ENCODE measurements at regions not wholly inside any gene's neighbourhood (a gene's known extent, or its start where the extent isn't known, plus 50 kb on each side); places are given as distances from the start of the nearest gene placed in this dataset.
"Not testable (repeated sequence)": the region's sequence is repeated elsewhere in the genome, so short reads cannot be mapped to it uniquely, and the experiment has no call there.

DNA sequence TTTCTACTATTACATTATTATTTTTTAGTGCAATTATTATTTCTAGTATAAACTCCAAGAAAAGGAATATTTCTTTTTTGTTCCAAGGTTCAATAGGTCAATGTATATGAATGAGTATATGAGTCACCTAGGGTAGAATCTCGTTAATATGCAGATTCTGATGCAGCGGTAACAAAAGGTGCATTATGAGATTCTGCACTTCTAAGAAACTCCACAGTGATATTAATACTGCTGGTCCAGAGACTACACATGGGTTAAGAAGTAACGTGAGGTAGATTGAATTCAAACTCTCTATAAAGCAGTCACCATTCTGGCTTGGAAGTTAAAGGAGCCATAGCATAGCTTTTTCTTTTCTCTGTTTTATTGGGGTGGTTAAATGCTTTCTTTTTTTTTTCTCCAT is 596.2 kb upstream of the TBL1XR1 start:
- no peak for TF ChIP-seq ZFX (IDR thresholded peaks at IDR 0.05)
- TF ChIP-seq, protein P1, sequence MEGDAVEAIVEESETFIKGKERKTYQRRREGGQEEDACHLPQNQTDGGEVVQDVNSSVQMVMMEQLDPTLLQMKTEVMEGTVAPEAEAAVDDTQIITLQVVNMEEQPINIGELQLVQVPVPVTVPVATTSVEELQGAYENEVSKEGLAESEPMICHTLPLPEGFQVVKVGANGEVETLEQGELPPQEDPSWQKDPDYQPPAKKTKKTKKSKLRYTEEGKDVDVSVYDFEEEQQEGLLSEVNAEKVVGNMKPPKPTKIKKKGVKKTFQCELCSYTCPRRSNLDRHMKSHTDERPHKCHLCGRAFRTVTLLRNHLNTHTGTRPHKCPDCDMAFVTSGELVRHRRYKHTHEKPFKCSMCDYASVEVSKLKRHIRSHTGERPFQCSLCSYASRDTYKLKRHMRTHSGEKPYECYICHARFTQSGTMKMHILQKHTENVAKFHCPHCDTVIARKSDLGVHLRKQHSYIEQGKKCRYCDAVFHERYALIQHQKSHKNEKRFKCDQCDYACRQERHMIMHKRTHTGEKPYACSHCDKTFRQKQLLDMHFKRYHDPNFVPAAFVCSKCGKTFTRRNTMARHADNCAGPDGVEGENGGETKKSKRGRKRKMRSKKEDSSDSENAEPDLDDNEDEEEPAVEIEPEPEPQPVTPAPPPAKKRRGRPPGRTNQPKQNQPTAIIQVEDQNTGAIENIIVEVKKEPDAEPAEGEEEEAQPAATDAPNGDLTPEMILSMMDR (conservative IDR thresholded peaks at IDR 0.05), result no peak
- H3K27ac ChIP-seq, result no peak overlapping the region

DNA sequence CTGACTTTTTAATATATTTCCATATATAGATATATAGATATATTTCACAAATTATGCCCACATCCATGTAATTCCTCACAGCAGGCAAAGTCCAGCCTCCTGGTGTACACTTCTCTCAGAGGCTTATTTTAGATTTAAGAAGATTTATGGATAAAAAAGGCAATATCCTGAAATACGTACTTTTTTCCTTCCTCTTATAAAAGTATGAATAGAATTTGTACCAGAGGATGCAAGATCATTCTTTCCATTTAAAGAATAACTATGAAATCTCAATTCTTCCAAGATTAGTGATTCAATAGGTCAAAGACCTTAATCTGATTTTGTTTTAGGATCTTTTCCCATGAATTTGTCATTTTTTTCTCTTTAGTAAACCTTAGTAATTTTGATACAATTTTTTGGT is 597.9 kb upstream of the TBL1XR1 start:
- no peak overlapping the region for H3K27ac ChIP-seq
- no peak for TF ChIP-seq ZFX (IDR thresholded peaks at IDR 0.05)
- TF ChIP-seq, protein P1 (conservative IDR thresholded peaks at IDR 0.05), result no peak

GRCh38 chr3:177795859-177796258 is 598.6 kb upstream of the TBL1XR1 start:
- no peak overlapping the region for H3K27ac ChIP-seq
- TF ChIP-seq ZFX (IDR thresholded peaks at IDR 0.05), result no peak
- TF ChIP-seq, protein P1 (conservative IDR thresholded peaks at IDR 0.05), result no peak

DNA sequence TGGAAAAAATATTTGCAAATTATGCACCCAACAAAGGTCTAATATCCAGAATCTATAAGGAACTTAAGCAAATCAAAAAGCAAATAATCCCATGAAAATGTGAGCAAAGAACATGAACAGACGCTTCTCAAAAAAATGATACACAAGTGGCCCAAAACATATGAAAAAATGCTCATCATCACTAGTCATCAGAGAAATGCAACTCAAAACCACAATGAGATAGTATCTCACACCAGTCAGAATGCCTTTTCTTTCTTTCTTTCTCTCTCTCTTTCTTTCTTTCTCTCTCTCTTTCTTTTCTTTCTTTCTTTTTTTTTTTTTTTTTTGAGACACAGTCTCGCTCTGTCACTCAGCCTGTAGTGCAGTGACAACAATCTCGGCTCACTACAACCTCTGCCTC is 602.9 kb upstream of the TBL1XR1 start:
- not testable (repeated sequence) for H3K27ac ChIP-seq

GRCh38 chr3:177800561-177800960 is 603.3 kb upstream of the TBL1XR1 start:
- H3K27ac ChIP-seq, result no peak overlapping the region
- TF ChIP-seq ZFX (IDR thresholded peaks at IDR 0.05), result no peak
- TF ChIP-seq, protein P1 (conservative IDR thresholded peaks at IDR 0.05), result no peak

GRCh38 chr3:177802151-177802900 is 605.0 kb upstream of the TBL1XR1 start:
- no peak overlapping the region for H3K27ac ChIP-seq
- TF ChIP-seq ZFX (IDR thresholded peaks at IDR 0.05), result no peak
- TF ChIP-seq, protein P1 (conservative IDR thresholded peaks at IDR 0.05), result no peak

GRCh38 chr3:177803500-177803899 is 606.2 kb upstream of the TBL1XR1 start:
- TF ChIP-seq, protein P1 (conservative IDR thresholded peaks at IDR 0.05), result no peak
- TF ChIP-seq ZFX (IDR thresholded peaks at IDR 0.05), result no peak
- no peak overlapping the region for H3K27ac ChIP-seq

DNA sequence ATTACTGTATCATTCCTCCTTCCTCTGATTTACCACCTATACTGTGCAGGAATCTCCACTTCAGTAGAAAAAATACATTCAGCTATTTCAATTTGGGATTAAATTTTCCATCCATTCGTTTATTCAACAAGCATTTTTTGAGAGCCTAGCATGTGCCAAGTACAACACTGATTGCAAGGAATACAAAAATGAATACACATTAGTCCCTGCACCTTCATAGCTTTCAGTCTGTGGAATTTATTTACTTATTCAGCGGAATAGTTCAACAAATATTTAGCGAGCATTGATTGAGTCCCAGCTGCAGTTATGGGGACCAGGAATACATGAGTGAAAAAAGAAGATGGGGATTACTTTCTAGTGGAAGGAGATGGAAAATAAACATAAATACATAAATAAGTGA is 606.8 kb upstream of the TBL1XR1 start:
- TF ChIP-seq, protein P1 (conservative IDR thresholded peaks at IDR 0.05), result no peak
- no peak for TF ChIP-seq ZFX (IDR thresholded peaks at IDR 0.05)
- no peak overlapping the region; the same call in 1 of the 2 replicates for H3K27ac ChIP-seq

Data from C4-2B (cell line).